ENCODE measurements at regions not wholly inside any gene's neighbourhood (a gene's known extent, or its start where the extent isn't known, plus 50 kb on each side); places are given as distances from the start of the nearest gene placed in this dataset.

DNA sequence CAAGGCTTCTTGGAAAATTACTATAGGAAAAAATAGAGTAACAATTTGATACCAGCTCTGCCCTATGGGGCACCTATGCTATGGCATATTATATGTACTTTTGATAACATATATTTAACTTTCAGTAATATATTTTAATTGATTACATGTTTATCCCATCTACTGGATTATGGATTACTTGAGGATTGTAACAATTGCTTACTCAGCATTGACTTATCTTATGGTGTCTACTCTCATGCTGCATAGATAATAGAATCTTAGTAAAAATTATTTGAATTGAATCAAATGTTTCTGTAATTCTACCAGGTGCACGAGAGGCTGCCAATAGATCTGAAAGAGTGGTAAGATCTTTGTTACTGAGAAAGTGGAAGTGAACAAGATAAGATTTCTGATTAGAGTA lies 57.8 kb upstream of the CALCR start (continued):
- TF ChIP-seq CSDC2 (CRISPR knock-in tag; IDR thresholded peaks at IDR 0.05) (no peak), ARNTL (CRISPR knock-in tag; IDR thresholded peaks at IDR 0.05; ENCODE audit: borderline replicate concordance, low read depth) (no peak), ISL1 (CRISPR knock-in tag; IDR thresholded peaks at IDR 0.05) (no peak), SNAI2 (CRISPR knock-in tag; IDR thresholded peaks at IDR 0.05) (no peak), ZC3H10 (CRISPR knock-in tag; IDR thresholded peaks at IDR 0.05) (no peak), GLIS3 (CRISPR knock-in tag; IDR thresholded peaks at IDR 0.05) (no peak), ESRRG (CRISPR knock-in tag; IDR thresholded peaks at IDR 0.05) (no peak), BACH2 (CRISPR knock-in tag; IDR thresholded peaks at IDR 0.05; ENCODE audit: borderline replicate concordance) (no peak), TSHZ2 (CRISPR knock-in tag; IDR thresholded peaks at IDR 0.05) (no peak), TOX (CRISPR knock-in tag; IDR thresholded peaks at IDR 0.05; ENCODE audit: borderline replicate concordance) (no peak)

DNA sequence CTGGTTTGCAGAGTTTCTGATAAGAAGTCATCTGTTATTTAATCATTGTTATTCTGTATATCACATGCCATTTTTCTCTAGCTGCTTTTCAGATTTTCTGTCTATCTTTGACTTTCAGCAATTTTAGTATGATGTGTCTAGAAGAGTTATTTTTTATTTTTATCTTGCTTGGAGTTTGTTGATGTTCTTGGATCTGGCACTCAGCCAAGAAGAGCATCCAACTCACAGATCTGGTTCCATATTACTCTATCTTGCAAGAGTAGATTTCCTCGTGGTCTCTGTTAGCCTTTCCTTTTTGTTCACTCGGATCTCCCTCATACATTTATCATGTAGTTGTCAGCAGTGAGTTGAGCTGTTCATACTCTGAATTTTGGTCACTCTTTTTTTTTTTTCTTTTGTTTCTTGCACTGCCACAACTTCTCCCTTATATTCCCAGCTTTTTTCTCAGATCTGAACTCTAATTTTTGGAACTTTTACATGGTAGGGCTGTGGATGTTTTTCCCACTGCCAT lies 54.8 kb upstream of the CALCR start:
- no peak for ATAC-seq
- TF ChIP-seq ZNF8 (CRISPR knock-in tag; IDR thresholded peaks at IDR 0.05) (no peak), ZFP3 (CRISPR knock-in tag; IDR thresholded peaks at IDR 0.05) (no peak), TSHZ2 (CRISPR knock-in tag; IDR thresholded peaks at IDR 0.05) (no peak), SNAI2 (CRISPR knock-in tag; IDR thresholded peaks at IDR 0.05) (no peak), GLIS3 (CRISPR knock-in tag; IDR thresholded peaks at IDR 0.05) (no peak), OSR1 (CRISPR knock-in tag; IDR thresholded peaks at IDR 0.05) (no peak), TOX (CRISPR knock-in tag; IDR thresholded peaks at IDR 0.05; ENCODE audit: borderline replicate concordance) (no peak), ZFP30 (CRISPR knock-in tag; IDR thresholded peaks at IDR 0.05) (no peak), ESRRG (CRISPR knock-in tag; IDR thresholded peaks at IDR 0.05) (no peak), PPARA (CRISPR knock-in tag; IDR thresholded peaks at IDR 0.05; ENCODE audit: borderline replicate concordance) (no peak), TCF4 (CRISPR knock-in tag; IDR thresholded peaks at IDR 0.05; ENCODE audit: borderline replicate concordance) (no peak), ISL1 (CRISPR knock-in tag; IDR thresholded peaks at IDR 0.05) (no peak), RARB (CRISPR knock-in tag; IDR thresholded peaks at IDR 0.05) (no peak), ZNF565 (CRISPR knock-in tag; conservative IDR thresholded peaks at IDR 0.05; ENCODE audit: low read depth) (no peak), ZC3H10 (CRISPR knock-in tag; IDR thresholded peaks at IDR 0.05) (no peak)

- TF ChIP-seq ZFP3 (CRISPR knock-in tag; IDR thresholded peaks at IDR 0.05) = no peak
- TF ChIP-seq GLIS3 (CRISPR knock-in tag; IDR thresholded peaks at IDR 0.05) = no peak
- no peak for ATAC-seq
Measured at GRCh38 chr7:93626869-93627268, 52.3 kb upstream of the CALCR start.

Data from SK-N-SH treated with all-trans-retinoic acid at 6 μM for 48 hours (cell line).